ENCODE measurements at regions not wholly inside any gene's neighbourhood (a gene's known extent, or its start where the extent isn't known, plus 50 kb on each side); places are given as distances from the start of the nearest gene placed in this dataset.

DNA sequence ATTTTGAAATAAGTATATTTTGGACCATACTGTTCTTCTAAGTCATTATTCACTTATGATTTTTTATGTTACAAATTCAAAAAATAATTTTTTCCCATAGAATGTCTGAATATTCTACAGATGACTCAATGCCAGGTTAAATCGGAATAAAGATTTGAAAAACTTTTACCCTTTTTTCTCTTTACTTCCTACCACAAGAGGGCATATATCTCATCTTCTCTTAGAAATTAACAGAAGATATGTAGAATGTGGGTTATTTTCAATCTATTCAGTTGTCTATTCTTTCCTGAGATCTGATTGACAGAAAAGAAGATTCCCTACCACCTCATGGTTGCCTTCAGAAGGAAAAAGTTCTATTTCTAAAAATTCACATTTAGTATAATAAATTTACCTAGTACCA lies 53.0 kb upstream of the KITLG start:
- TF ChIP-seq SUZ12 (IDR thresholded peaks at IDR 0.05; ENCODE audit: extremely low read depth, insufficient read depth, insufficient read length): no peak
- TF ChIP-seq YY1 (IDR thresholded peaks at IDR 0.05; ENCODE audit: insufficient read depth, insufficient read length): no peak
- no peak for TF ChIP-seq ZNF274 (IDR thresholded peaks at IDR 0.05; ENCODE audit: low read depth, low read length)
